GM23338 (cell line): ENCODE measurements at regions not wholly inside any gene's neighbourhood (a gene's known extent, or its start where the extent isn't known, plus 50 kb on each side); places are given as distances from the start of the nearest gene placed in this dataset.

ENCODE experiments used
- ATAC-seq: fragments of 200-7000 bp; cut with Tn5 transposase; 3 replicates; pipeline ENCODE4 v1.9.1; 2020
- DNase-seq: peaks from one replicate; pipeline ENCODE4 v3.0.0-alpha.2; 2015; ENCODE audit warnings: low spot score
- H2AFZ ChIP-seq: fragments of 200-600 bp; sonication (generic); 2 replicates; pipeline ENCODE4 v1.8.0; 2016; ENCODE audit warnings: antibody characterized with exemption, mild to moderate bottlenecking, moderate library complexity
- H3F3A ChIP-seq: fragments of 200-600 bp; sonication (generic); replicated peaks from 2 replicates; pipeline ENCODE4 v1.8.0; 2017; ENCODE audit warnings: antibody characterized with exemption, mixed run types, low read depth
- H3K27ac ChIP-seq: fragments of 200-600 bp; sonication (generic); 2 replicates; pipeline ENCODE4 v1.6.1; 2016; ENCODE audit warnings: low read depth
- H3K27me3 ChIP-seq: fragments of 200-600 bp; sonication (generic); 2 replicates; pipeline ENCODE4 v1.8.0; 2016; ENCODE audit warnings: mild to moderate bottlenecking, mixed run types, moderate library complexity; ENCODE audit not compliant: insufficient read depth
- H3K36me3 ChIP-seq: fragments of 200-600 bp; sonication (generic); 2 replicates; pipeline ENCODE4 v1.8.0; 2016; ENCODE audit warnings: mild to moderate bottlenecking; ENCODE audit not compliant: insufficient read depth
- H3K4me1 ChIP-seq: fragments of 200-600 bp; sonication (generic); 2 replicates; pipeline ENCODE4 v1.8.0; 2016; ENCODE audit warnings: mild to moderate bottlenecking, moderate library complexity; ENCODE audit not compliant: insufficient read depth
- H3K4me2 ChIP-seq: fragments of 200-600 bp; sonication (generic); 2 replicates; pipeline ENCODE4 v1.7.1; 2017; ENCODE audit warnings: mixed run types
- H3K4me3 ChIP-seq: fragments of 200-600 bp; sonication (generic); 2 replicates; pipeline ENCODE4 v1.6.1; 2016; ENCODE audit warnings: mixed run types
- H3K79me2 ChIP-seq: fragments of 200-600 bp; sonication (generic); replicated peaks from 2 replicates; pipeline ENCODE4 v1.8.0; 2017; ENCODE audit warnings: mild to moderate bottlenecking; ENCODE audit not compliant: insufficient read depth
- H3K9me2 ChIP-seq: fragments of 200-600 bp; sonication (generic); 2 replicates; pipeline ENCODE4 v1.8.0; 2017; ENCODE audit not compliant: insufficient read depth
- H4K20me1 ChIP-seq: fragments of 200-600 bp; sonication (generic); replicated peaks from 2 replicates; pipeline ENCODE4 v1.8.0; 2017; ENCODE audit warnings: mild to moderate bottlenecking; ENCODE audit not compliant: insufficient read depth
- H3K27ac Mint-ChIP-seq: 2 replicates; pipeline ENCODE4 v1.8.0; 2020; ENCODE audit warnings: inconsistent platforms, mild to moderate bottlenecking, moderate library complexity, mixed read lengths
- H3K27me3 Mint-ChIP-seq: 3 replicates; pipeline ENCODE4 v1.8.0; 2022; ENCODE audit warnings: low read depth, mild to moderate bottlenecking, moderate library complexity, mixed read lengths, inconsistent platforms; ENCODE audit not compliant: insufficient read depth, poor library complexity
- H3K36me3 Mint-ChIP-seq: 3 replicates; pipeline ENCODE4 v1.8.0; 2021; ENCODE audit warnings: low read depth, mild to moderate bottlenecking, inconsistent platforms, moderate library complexity, mixed read lengths
- H3K4me1 Mint-ChIP-seq: 3 replicates; pipeline ENCODE4 v1.8.0; 2020; ENCODE audit warnings: mild to moderate bottlenecking, inconsistent platforms, mixed read lengths
- H3K4me3 Mint-ChIP-seq: 3 replicates; pipeline ENCODE4 v1.8.0; 2021; ENCODE audit warnings: moderate library complexity, mild to moderate bottlenecking, inconsistent platforms, mixed read lengths
- H3K9me3 Mint-ChIP-seq: 3 replicates; pipeline ENCODE4 v1.8.0; 2020; ENCODE audit warnings: moderate library complexity, mild to moderate bottlenecking, inconsistent platforms, mixed read lengths
- EZH2 ChIP-seq: fragments of 200-600 bp; sonication (generic); IDR thresholded peaks from one replicate; pipeline ENCODE4 v1.8.0; 2017; ENCODE audit warnings: antibody characterized with exemption, mild to moderate bottlenecking, low read depth; ENCODE audit not compliant: unreplicated experiment
- JUNB ChIP-seq: IDR thresholded peaks from one replicate; pipeline ENCODE4 v1.6.1; 2016; ENCODE audit warnings: antibody characterized with exemption; ENCODE audit not compliant: unreplicated experiment
- NANOG ChIP-seq: IDR thresholded peaks from 2 replicates; pipeline ENCODE4 v1.6.1; 2016; ENCODE audit warnings: antibody characterized with exemption, borderline replicate concordance
- STAT1 ChIP-seq: IDR thresholded peaks from one replicate; pipeline ENCODE4 v1.6.1; 2016; ENCODE audit warnings: antibody characterized with exemption; ENCODE audit not compliant: unreplicated experiment
- ZNF114 ChIP-seq: fragments of 250-450 bp; sonication (Bioruptor Pico); IDR thresholded peaks from 2 replicates; pipeline ENCODE4 v1.5.0; 2020; ENCODE audit warnings: mild to moderate bottlenecking, moderate library complexity
- ZNF462 ChIP-seq: fragments of 250-450 bp; sonication (Bioruptor Pico); IDR thresholded peaks from 2 replicates; pipeline ENCODE4 v1.5.0; 2020; ENCODE audit warnings: mild to moderate bottlenecking, moderate library complexity
- TF ChIP-seq, protein P1 (sequence below), 2 experiments: fragments of 200-600 bp in 1 of 2; sonication (generic) in 1 of 2; conservative IDR thresholded peaks; 2 replicates each; pipeline versions ENCODE4 v1.5.1 to v1.6.1; 2016 to 2017; ENCODE audit warnings: antibody characterized with exemption in 2 of 2, low read depth in 2 of 2, mild to moderate bottlenecking in 2 of 2, moderate library complexity in 1 of 2
- TF ChIP-seq, protein P2 (sequence below): IDR thresholded peaks from one replicate; pipeline ENCODE4 v1.6.1; 2018; ENCODE audit warnings: antibody characterized with exemption; ENCODE audit not compliant: unreplicated experiment

GRCh38 chr2:216286616-216287231 is 85.6 kb downstream of the MARCHF4 start:
- Histone ChIP-seq H3K27ac (no peak overlapping the region), H3K79me2 (no peaks in the 10 kb centered on the region), H3F3A (no peaks in the 10 kb centered on the region), H3K9me2 (no peaks in the 10 kb centered on the region), H3K4me1 (peaks cover 41% of the 10 kb centered on the region), H3K4me2 (no peak overlapping the region), H4K20me1 (no peaks in the 10 kb centered on the region), H3K4me3 (no peak overlapping the region), H3K36me3 (no peaks in the 10 kb centered on the region), H3K27me3 (no peaks in the 10 kb centered on the region), H2AFZ (no peak overlapping the region)
- Mint-ChIP-seq H3K4me1 (peaks cover 55% of the 10 kb centered on the region), H3K4me3 (no peak overlapping the region), H3K27ac (no peak overlapping the region), H3K9me3 (no peaks in the 10 kb centered on the region), H3K36me3 (no peaks in the 10 kb centered on the region), H3K27me3 (peaks cover 9% of the 10 kb centered on the region)
- TF ChIP-seq STAT1 (no peak), JUNB (no peak), ZNF462 (CRISPR knock-in tag) (no peak), ZNF114 (CRISPR knock-in tag) (no peak), EZH2 (no peak), NANOG (no peak)
- TF ChIP-seq, protein P1, sequence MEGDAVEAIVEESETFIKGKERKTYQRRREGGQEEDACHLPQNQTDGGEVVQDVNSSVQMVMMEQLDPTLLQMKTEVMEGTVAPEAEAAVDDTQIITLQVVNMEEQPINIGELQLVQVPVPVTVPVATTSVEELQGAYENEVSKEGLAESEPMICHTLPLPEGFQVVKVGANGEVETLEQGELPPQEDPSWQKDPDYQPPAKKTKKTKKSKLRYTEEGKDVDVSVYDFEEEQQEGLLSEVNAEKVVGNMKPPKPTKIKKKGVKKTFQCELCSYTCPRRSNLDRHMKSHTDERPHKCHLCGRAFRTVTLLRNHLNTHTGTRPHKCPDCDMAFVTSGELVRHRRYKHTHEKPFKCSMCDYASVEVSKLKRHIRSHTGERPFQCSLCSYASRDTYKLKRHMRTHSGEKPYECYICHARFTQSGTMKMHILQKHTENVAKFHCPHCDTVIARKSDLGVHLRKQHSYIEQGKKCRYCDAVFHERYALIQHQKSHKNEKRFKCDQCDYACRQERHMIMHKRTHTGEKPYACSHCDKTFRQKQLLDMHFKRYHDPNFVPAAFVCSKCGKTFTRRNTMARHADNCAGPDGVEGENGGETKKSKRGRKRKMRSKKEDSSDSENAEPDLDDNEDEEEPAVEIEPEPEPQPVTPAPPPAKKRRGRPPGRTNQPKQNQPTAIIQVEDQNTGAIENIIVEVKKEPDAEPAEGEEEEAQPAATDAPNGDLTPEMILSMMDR (conservative IDR thresholded peaks at IDR 0.05; ENCODE audit: low read depth in 2 of 2), result no peak
- TF ChIP-seq, protein P2, sequence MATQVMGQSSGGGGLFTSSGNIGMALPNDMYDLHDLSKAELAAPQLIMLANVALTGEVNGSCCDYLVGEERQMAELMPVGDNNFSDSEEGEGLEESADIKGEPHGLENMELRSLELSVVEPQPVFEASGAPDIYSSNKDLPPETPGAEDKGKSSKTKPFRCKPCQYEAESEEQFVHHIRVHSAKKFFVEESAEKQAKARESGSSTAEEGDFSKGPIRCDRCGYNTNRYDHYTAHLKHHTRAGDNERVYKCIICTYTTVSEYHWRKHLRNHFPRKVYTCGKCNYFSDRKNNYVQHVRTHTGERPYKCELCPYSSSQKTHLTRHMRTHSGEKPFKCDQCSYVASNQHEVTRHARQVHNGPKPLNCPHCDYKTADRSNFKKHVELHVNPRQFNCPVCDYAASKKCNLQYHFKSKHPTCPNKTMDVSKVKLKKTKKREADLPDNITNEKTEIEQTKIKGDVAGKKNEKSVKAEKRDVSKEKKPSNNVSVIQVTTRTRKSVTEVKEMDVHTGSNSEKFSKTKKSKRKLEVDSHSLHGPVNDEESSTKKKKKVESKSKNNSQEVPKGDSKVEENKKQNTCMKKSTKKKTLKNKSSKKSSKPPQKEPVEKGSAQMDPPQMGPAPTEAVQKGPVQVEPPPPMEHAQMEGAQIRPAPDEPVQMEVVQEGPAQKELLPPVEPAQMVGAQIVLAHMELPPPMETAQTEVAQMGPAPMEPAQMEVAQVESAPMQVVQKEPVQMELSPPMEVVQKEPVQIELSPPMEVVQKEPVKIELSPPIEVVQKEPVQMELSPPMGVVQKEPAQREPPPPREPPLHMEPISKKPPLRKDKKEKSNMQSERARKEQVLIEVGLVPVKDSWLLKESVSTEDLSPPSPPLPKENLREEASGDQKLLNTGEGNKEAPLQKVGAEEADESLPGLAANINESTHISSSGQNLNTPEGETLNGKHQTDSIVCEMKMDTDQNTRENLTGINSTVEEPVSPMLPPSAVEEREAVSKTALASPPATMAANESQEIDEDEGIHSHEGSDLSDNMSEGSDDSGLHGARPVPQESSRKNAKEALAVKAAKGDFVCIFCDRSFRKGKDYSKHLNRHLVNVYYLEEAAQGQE, result no peak
- DNase-seq (no peak), ATAC-seq (no peak)
